OCI-LY3 (cell line): ENCODE measurements at regions not wholly inside any gene's neighbourhood (a gene's known extent, or its start where the extent isn't known, plus 50 kb on each side); places are given as distances from the start of the nearest gene placed in this dataset.

Experiments
- H2AFZ ChIP-seq: fragments of 200-600, 300-600 bp; shearing (Covaris generic); 2 replicates; pipeline ENCODE4 v1.6.0; 2014; ENCODE audit warnings: antibody characterized with exemption, low read depth, low read length
- H3K27ac ChIP-seq: fragments of 200-600, 300-600 bp; sonication (generic); 2 replicates; pipeline ENCODE4 v1.5.1; 2014; ENCODE audit warnings: mild to moderate bottlenecking, low read length, moderate library complexity, mixed read lengths
- H3K27me3 ChIP-seq: fragments of 200-600, 300-600 bp; sonication (generic); 2 replicates; pipeline ENCODE4 v1.6.1; 2014; ENCODE audit warnings: low read depth, low read length, mixed read lengths
- H3K36me3 ChIP-seq: fragments of 200-600, 300-600 bp; sonication (generic); replicated peaks from 2 replicates; pipeline ENCODE3; 2014; ENCODE audit warnings: low read depth, low read length, mixed read lengths
- H3K4me1 ChIP-seq: fragments of 300-600, 200-600 bp; sonication (generic); 2 replicates; pipeline ENCODE4 v1.6.1; 2014; ENCODE audit warnings: low read length, mixed read lengths
- H3K4me2 ChIP-seq: fragments of 200-600, 300-600 bp; sonication (generic); 2 replicates; pipeline ENCODE4 v1.6.1; 2014; ENCODE audit warnings: low read length, mixed read lengths
- H3K4me3 ChIP-seq: fragments of 300-600, 200-600 bp; sonication (generic); 2 replicates; pipeline ENCODE4 v1.5.1; 2014; ENCODE audit warnings: antibody characterized with exemption, mild to moderate bottlenecking, low read length, moderate library complexity
- H3K79me2 ChIP-seq: fragments of 300-600, 200-600 bp; shearing (Covaris generic); 2 replicates; pipeline ENCODE4 v1.6.1; 2014; ENCODE audit warnings: mild to moderate bottlenecking, low read length, mixed read lengths
- H3K9ac ChIP-seq: fragments of 300-600, 200-600 bp; shearing (Covaris generic); 2 replicates; pipeline ENCODE4 v1.6.0; 2014; ENCODE audit warnings: mild to moderate bottlenecking, low read length, moderate library complexity
- H3K9me3 ChIP-seq: fragments of 200-600, 300-600 bp; shearing (Covaris generic); 2 replicates; pipeline ENCODE4 v1.6.1; 2014; ENCODE audit warnings: low read length, mixed read lengths; ENCODE audit not compliant: insufficient read depth
- H4K20me1 ChIP-seq: fragments of 200-600, 300-600 bp; sonication (generic); 2 replicates; pipeline ENCODE4 v1.6.1; 2016; ENCODE audit warnings: low read length, mixed read lengths; ENCODE audit not compliant: insufficient read depth
- CTCF ChIP-seq: fragments of 200-600, 300-600 bp; sonication (generic); IDR thresholded peaks from 2 replicates; pipeline ENCODE4 v1.5.1; 2014; ENCODE audit warnings: antibody characterized with exemption, low read length, low read depth
- EZH2phosphoT487 ChIP-seq: fragments of 200-600 bp; shearing (Covaris generic); IDR thresholded peaks from 2 replicates; pipeline ENCODE4 v1.6.1; 2018; ENCODE audit warnings: antibody characterized with exemption, mixed run types, low read depth

GRCh38 chr3:79986338-79986737 is 218.5 kb upstream of the ROBO1 start:
- Histone ChIP-seq H3K36me3 (no peaks in the 10 kb centered on the region), H3K9me3 (no peaks in the 10 kb centered on the region)

GRCh38 chr3:79985816-79986215 is 218.0 kb upstream of the ROBO1 start:
- no peak overlapping the region for H2AFZ ChIP-seq
- TF ChIP-seq CTCF: no peak

More at GRCh38 chr3:79986338-79986737, 218.5 kb upstream of the ROBO1 start:
- H2AFZ ChIP-seq: 0 out of 2 replicates have a peak overlapping the region, but pooled peaks have one; percentile 44
- H4K20me1 ChIP-seq: no peaks in the 10 kb centered on the region
- H3K79me2 ChIP-seq: no peaks in the 10 kb centered on the region
- H3K4me1 ChIP-seq: 0 out of 2 replicates have a peak, but pooled peaks cover 4% of the 10 kb centered on the region
- no peak overlapping the region for H3K27ac ChIP-seq
- no peak overlapping the region for H3K4me3 ChIP-seq
- no peaks in the 10 kb centered on the region for H3K27me3 ChIP-seq
- no peak for TF ChIP-seq EZH2phosphoT487
- no peak overlapping the region for H3K9ac ChIP-seq
- H3K4me2 ChIP-seq: no peak overlapping the region

GRCh38 chr3:79983118-79983517 is 215.3 kb upstream of the ROBO1 start:
- TF ChIP-seq CTCF (no peak), EZH2phosphoT487 (no peak)
- Histone ChIP-seq H3K4me2 (no peak overlapping the region), H3K79me2 (no peaks in the 10 kb centered on the region), H3K9me3 (no peaks in the 10 kb centered on the region), H3K27ac (no peak overlapping the region), H3K4me1 (0 out of 2 replicates have a peak, but pooled peaks cover 4% of the 10 kb centered on the region), H3K27me3 (no peaks in the 10 kb centered on the region), H2AFZ (no peak overlapping the region), H3K4me3 (no peak overlapping the region), H4K20me1 (no peaks in the 10 kb centered on the region), H3K36me3 (no peaks in the 10 kb centered on the region), H3K9ac (no peak overlapping the region)

More at GRCh38 chr3:79985816-79986215, 218.0 kb upstream of the ROBO1 start:
- Histone ChIP-seq H3K27ac (no peak overlapping the region), H3K9me3 (no peaks in the 10 kb centered on the region), H3K4me3 (no peak overlapping the region), H3K9ac (no peak overlapping the region), H3K4me2 (no peak overlapping the region), H3K79me2 (no peaks in the 10 kb centered on the region), H3K4me1 (0 out of 2 replicates have a peak, but pooled peaks cover 4% of the 10 kb centered on the region), H4K20me1 (no peaks in the 10 kb centered on the region), H3K36me3 (no peaks in the 10 kb centered on the region), H3K27me3 (no peaks in the 10 kb centered on the region)

- Histone ChIP-seq H3K27ac (no peak overlapping the region), H2AFZ (no peak overlapping the region), H3K4me2 (no peak overlapping the region), H3K4me1 (no peaks in the 10 kb centered on the region), H3K4me3 (no peak overlapping the region), H3K9ac (no peak overlapping the region), H3K79me2 (no peaks in the 10 kb centered on the region), H3K36me3 (no peaks in the 10 kb centered on the region), H4K20me1 (no peaks in the 10 kb centered on the region), H3K9me3 (no peaks in the 10 kb centered on the region), H3K27me3 (no peaks in the 10 kb centered on the region)
- TF ChIP-seq CTCF (no peak), EZH2phosphoT487 (no peak)
Measured at GRCh38 chr3:79979990-79980389, 212.2 kb upstream of the ROBO1 start.
